Right lobe of liver (tissue), 6 donors: ENCODE measurements at regions not wholly inside any gene's neighbourhood (a gene's known extent, or its start where the extent isn't known, plus 50 kb on each side); places are given as distances from the start of the nearest gene placed in this dataset.

ENCODE experiments used
- ATAC-seq, 4 donors: fragments of 200-7000 bp; cut with Tn5 transposase; one replicate each; pipeline ENCODE4 v1.9.1; 2020; ENCODE audit warnings: mild to moderate bottlenecking in 4 of 4, moderate library complexity in 4 of 4
- DNase-seq, 3 donors: peaks; one replicate each; pipeline ENCODE4 v3.0.0-alpha.2; 2020
- H3K27ac ChIP-seq, 3 donors: fragments of 200-600 bp; one replicate each; pipeline ENCODE4 v1.8.0; 2022
- H3K27me3 ChIP-seq, 2 donors: fragments of 200-600 bp; one replicate each; pipeline ENCODE4 v1.8.0; 2022
- H3K36me3 ChIP-seq, 4 donors: fragments of 200-600 bp; sonication (generic) in 1 of 4; one replicate each; pipeline versions ENCODE4 v1.5.1 to v1.8.0; 2017 to 2022; ENCODE audit warnings: control low read depth in 1 of 4
- H3K4me1 ChIP-seq, 4 donors: fragments of 200-600 bp; sonication (generic) in 1 of 4; one replicate each; pipeline versions ENCODE4 v1.5.1 to v1.8.0; 2017 to 2022; ENCODE audit warnings: control low read depth in 1 of 4
- H3K4me3 ChIP-seq, 3 donors: fragments of 200-600 bp; one replicate each; pipeline ENCODE4 v1.8.0; 2022
- H3K9me3 ChIP-seq, 4 donors: fragments of 200-600 bp; sonication (generic) in 1 of 4; one replicate each; pipeline versions ENCODE4 v1.5.1 to v1.8.0; 2017 to 2022; ENCODE audit warnings: control low read depth in 1 of 4
- POLR2A ChIP-seq: fragments of 450-650 bp; IDR thresholded peaks from one replicate; pipeline ENCODE4 v1.6.1; 2017; ENCODE audit warnings: antibody characterized with exemption, mild to moderate bottlenecking
- WGBS: methylation state at CpG from one replicate; pipeline ENCODE4 v1.1.6; 2018; ENCODE audit warnings: low coverage, low lambda C conversion rate; ENCODE audit not compliant: insufficient coverage; ENCODE audit errors: missing lambda C conversion rate; 5-methylcytosine and 5-hydroxymethylcytosine counted together
- intact Hi-C, 2 donors: fragments of 100-400 bp; cut with DNase I; formaldehyde crosslinking; loops; one replicate each; pipeline versions ENCODE4 v1.11.2 to v1.14.1; 2022
- TF ChIP-seq, protein P1 (sequence below), 4 donors: fragments of 200-600 bp in 3 of 4; fragments of 450-650 bp in 1 of 4; IDR thresholded peaks; one replicate each; pipeline versions ENCODE4 v1.5.1 to v1.8.0; 2016 to 2022; ENCODE audit warnings: antibody characterized with exemption in 4 of 4, mild to moderate bottlenecking in 2 of 4
- donor health status: DM: no; HTN: yes; CAD: no.
- donor health status: DM: no; HTN: no; CAD: no.
- donor health status: DM: no; HTN: no; CAD: no.
- donor health status: DM: no; HTN: yes; CAD: no.
- donor health status: DM: no; HTN: yes; CAD: no.

DNA sequence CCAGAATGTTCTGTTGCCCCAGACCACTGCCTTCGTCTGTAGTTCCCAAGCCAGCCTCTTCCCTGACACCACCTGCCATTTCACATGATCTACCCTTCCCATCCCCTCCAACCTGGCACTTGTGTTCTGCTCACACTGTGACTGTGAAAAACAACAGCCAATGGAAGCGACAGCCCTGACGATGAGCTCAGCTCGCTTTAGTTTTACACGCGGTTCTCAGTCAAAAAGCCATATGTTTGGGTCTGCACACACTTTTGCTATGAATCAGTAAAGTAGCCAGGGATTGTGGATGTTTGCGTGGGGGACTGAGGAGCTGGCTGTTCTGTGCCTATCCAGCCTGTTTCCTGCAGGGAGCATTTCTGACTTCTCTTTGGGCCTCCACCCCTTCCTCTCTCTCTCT lies 282.7 kb downstream of the WDR11 start:
- no peaks in the 10 kb centered on the region for H3K9me3 ChIP-seq
- no peak overlapping the region for H3K4me3 ChIP-seq
- 78% methylated on average over 6 of the region's 7 CpGs for WGBS
- intact Hi-C loops = no loop called here
- no peaks in the 10 kb centered on the region for H3K27me3 ChIP-seq
- H3K27ac ChIP-seq = no peak overlapping the region
- H3K36me3 ChIP-seq = no peaks in the 10 kb centered on the region
- H3K4me1 ChIP-seq = no peaks in the 10 kb centered on the region
- TF ChIP-seq, protein P1, sequence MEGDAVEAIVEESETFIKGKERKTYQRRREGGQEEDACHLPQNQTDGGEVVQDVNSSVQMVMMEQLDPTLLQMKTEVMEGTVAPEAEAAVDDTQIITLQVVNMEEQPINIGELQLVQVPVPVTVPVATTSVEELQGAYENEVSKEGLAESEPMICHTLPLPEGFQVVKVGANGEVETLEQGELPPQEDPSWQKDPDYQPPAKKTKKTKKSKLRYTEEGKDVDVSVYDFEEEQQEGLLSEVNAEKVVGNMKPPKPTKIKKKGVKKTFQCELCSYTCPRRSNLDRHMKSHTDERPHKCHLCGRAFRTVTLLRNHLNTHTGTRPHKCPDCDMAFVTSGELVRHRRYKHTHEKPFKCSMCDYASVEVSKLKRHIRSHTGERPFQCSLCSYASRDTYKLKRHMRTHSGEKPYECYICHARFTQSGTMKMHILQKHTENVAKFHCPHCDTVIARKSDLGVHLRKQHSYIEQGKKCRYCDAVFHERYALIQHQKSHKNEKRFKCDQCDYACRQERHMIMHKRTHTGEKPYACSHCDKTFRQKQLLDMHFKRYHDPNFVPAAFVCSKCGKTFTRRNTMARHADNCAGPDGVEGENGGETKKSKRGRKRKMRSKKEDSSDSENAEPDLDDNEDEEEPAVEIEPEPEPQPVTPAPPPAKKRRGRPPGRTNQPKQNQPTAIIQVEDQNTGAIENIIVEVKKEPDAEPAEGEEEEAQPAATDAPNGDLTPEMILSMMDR (IDR thresholded peaks at IDR 0.05) = no peak
- no peak for TF ChIP-seq POLR2A
- ATAC-seq (no peak), DNase-seq (no peak)

DNA sequence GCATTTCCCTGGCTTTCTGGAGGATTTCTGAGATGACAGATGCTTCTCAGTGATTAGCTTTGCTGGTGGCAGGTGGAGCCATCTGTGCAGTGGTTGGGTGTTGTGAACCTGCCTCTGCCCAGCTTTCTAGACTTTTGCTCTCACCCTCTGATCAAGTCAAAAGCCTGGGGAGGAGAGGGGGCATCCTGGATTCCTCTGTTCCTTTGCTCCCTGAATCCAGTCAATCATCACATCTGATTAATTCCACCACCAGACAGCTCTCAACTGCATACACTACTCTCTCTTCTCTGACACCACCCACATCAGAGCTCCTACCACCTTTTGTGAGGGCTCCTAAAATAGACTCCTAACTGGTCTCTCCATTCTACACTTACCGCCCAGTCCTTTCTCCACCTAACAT lies 283.5 kb downstream of the WDR11 start:
- Histone ChIP-seq H3K4me1 (no peaks in the 10 kb centered on the region), H3K27ac (no peak overlapping the region), H3K36me3 (no peaks in the 10 kb centered on the region), H3K27me3 (no peaks in the 10 kb centered on the region), H3K4me3 (no peak overlapping the region), H3K9me3 (no peaks in the 10 kb centered on the region)
- ATAC-seq (no peak), DNase-seq (no peak)
- intact Hi-C loops = no loop called here
- TF ChIP-seq, protein P1 (IDR thresholded peaks at IDR 0.05) = no peak
- no peak for TF ChIP-seq POLR2A
- WGBS = 85% methylated on average over 1 of the region's 1 CpG

DNA sequence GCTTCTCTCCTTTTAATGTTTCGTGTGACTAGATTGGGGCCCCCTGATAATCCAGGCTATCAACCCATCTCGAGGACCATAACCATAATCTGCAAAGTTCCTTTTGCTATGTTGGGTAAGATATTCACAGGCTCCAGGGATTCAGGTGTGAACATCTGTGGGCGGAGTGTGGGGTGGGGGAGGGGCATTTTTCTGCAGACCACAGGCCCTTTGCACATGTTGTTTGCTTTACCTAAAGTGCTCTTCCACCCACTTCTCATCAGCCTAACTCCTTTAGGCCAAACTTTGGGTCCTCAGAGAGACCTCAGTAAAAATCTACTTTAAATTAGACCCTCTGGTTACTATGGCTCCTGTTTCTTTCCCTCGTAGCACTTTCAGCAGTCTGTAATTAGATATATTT lies 284.4 kb downstream of the WDR11 start:
- 92% methylated on average over 2 of the region's 4 CpGs for WGBS
- Histone ChIP-seq H3K27ac (no peak overlapping the region), H3K9me3 (no peaks in the 10 kb centered on the region), H3K36me3 (no peaks in the 10 kb centered on the region), H3K4me3 (no peak overlapping the region), H3K4me1 (no peaks in the 10 kb centered on the region), H3K27me3 (no peaks in the 10 kb centered on the region)
- TF ChIP-seq, protein P1 (IDR thresholded peaks at IDR 0.05) = no peak
- TF ChIP-seq POLR2A = no peak
- ATAC-seq = no peak
- intact Hi-C loops = no loop called here
- no peak for DNase-seq

DNA sequence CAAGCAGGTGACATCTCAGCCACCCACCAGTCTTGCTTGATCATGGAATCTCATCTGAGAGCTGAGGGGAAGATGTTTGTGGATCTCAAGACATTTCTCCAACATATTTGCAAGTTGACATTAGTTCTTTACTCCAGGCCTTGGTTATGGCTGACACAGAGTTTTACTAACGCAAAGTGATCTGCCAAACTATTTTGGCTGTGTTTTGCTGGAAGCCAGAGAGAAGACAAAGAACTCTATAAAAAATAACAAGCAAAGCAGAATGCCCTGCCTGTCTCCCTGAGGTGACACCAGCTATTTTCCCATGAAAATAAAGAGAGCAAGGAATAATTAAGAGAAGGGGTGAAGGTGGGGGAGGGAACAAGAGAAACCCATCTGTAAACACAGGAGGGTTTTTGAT lies 286.4 kb downstream of the WDR11 start:
- TF ChIP-seq POLR2A = no peak
- TF ChIP-seq, protein P1 (IDR thresholded peaks at IDR 0.05) = no peak
- Histone ChIP-seq H3K27ac (no peak overlapping the region), H3K36me3 (no peaks in the 10 kb centered on the region), H3K9me3 (no peaks in the 10 kb centered on the region), H3K27me3 (no peaks in the 10 kb centered on the region), H3K4me1 (no peaks in the 10 kb centered on the region), H3K4me3 (no peak overlapping the region)
- DNase-seq (no peak), ATAC-seq (no peak)
- intact Hi-C loops = no loop called here
- WGBS = 64% methylated on average over 1 of the region's 1 CpG
